GM12878 (cell line): ENCODE measurements at regions not wholly inside any gene's neighbourhood (a gene's known extent, or its start where the extent isn't known, plus 50 kb on each side); places are given as distances from the start of the nearest gene placed in this dataset.

Experiments
- CREM ChIP-seq: IDR thresholded peaks from 2 replicates; pipeline ENCODE4 v1.6.1; 2014; ENCODE audit warnings: antibody characterized with exemption, low read depth
- JUNB ChIP-seq: IDR thresholded peaks from 2 replicates; pipeline ENCODE4 v1.6.1; 2016; ENCODE audit warnings: antibody characterized with exemption, mild to moderate bottlenecking
- NFYB ChIP-seq: IDR thresholded peaks from 2 replicates; pipeline ENCODE4 v1.6.1; 2011; ENCODE audit warnings: low read depth, mild to moderate bottlenecking, low read length, improper control_type of control experiment, moderate library complexity; ENCODE audit not compliant: insufficient read depth
- NR2F1 ChIP-seq: fragments of 450-650 bp; conservative IDR thresholded peaks from 2 replicates; pipeline ENCODE4 v1.6.1; 2017; ENCODE audit warnings: mild to moderate bottlenecking
- POLR2AphosphoS5 ChIP-seq: IDR thresholded peaks from 2 replicates; pipeline ENCODE4 v1.6.1; 2011; ENCODE audit warnings: mild to moderate bottlenecking, low read length, inconsistent platforms
- RFX5 ChIP-seq: IDR thresholded peaks from 2 replicates; pipeline ENCODE4 v1.6.1; 2011; ENCODE audit warnings: low read depth, low read length, improper control_type of control experiment
- SUZ12 ChIP-seq: fragments of 200-600 bp; sonication (generic); IDR thresholded peaks from one replicate; pipeline ENCODE4 v1.6.1; 2018; ENCODE audit warnings: antibody characterized with exemption, mild to moderate bottlenecking; ENCODE audit not compliant: unreplicated experiment
- ZNF24 ChIP-seq: fragments of 450-650 bp; IDR thresholded peaks from 2 replicates; pipeline ENCODE4 v1.6.1; 2017; ENCODE audit warnings: antibody characterized with exemption, mild to moderate bottlenecking
- ZNF274 ChIP-seq: IDR thresholded peaks from one replicate; pipeline ENCODE4 v1.8.0; 2011; ENCODE audit not compliant: insufficient read length, insufficient read depth
- TF ChIP-seq, protein P1 (sequence below): IDR thresholded peaks from 2 replicates; pipeline ENCODE4 v1.6.1; 2012; ENCODE audit warnings: mild to moderate bottlenecking, low read depth, low read length
- TF ChIP-seq, protein P2 (sequence below), 3 experiments: IDR thresholded peaks in 2 of 3; conservative IDR thresholded peaks in 1 of 3; 2 replicates each; pipeline ENCODE4 v1.5.1; 2011; ENCODE audit warnings: low read depth in 3 of 3, low read length in 3 of 3, mild to moderate bottlenecking in 3 of 3, control low read depth in 2 of 3, moderate library complexity in 2 of 3, inconsistent platforms in 1 of 3, mixed read lengths in 1 of 3; ENCODE audit not compliant: control insufficient read depth in 2 of 3, insufficient read depth in 1 of 3; ENCODE audit errors: extremely low read depth in 1 of 3

DNA sequence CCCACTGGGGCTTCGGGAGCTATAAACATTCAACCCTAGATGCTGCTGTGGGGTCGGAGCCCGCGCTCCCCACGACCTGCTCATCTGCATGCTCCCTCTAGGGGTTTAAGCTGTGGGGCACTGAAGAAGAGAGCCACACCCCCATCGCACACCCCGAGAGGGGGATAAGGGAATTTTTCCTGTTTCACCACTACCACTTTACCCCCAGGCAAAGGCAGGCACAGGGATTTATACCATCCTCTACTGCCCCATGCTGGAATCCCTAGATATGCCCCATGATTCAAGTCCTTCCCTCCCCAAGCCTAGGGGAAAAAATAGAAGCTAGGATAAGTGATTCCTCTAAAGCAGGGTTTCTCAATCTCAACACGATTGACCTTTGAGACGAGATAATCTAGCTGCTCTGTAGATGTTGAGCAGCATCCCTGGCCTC, 59.9 kb upstream of the CCDC60 start:
- TF ChIP-seq SUZ12 (no peak), POLR2AphosphoS5 (no peak), ZNF274 (no peak), NR2F1 (no peak), JUNB (no peak), ZNF24 (no peak), CREM (no peak), RFX5 (no peak), NFYB (no peak)
- TF ChIP-seq, protein P1, sequence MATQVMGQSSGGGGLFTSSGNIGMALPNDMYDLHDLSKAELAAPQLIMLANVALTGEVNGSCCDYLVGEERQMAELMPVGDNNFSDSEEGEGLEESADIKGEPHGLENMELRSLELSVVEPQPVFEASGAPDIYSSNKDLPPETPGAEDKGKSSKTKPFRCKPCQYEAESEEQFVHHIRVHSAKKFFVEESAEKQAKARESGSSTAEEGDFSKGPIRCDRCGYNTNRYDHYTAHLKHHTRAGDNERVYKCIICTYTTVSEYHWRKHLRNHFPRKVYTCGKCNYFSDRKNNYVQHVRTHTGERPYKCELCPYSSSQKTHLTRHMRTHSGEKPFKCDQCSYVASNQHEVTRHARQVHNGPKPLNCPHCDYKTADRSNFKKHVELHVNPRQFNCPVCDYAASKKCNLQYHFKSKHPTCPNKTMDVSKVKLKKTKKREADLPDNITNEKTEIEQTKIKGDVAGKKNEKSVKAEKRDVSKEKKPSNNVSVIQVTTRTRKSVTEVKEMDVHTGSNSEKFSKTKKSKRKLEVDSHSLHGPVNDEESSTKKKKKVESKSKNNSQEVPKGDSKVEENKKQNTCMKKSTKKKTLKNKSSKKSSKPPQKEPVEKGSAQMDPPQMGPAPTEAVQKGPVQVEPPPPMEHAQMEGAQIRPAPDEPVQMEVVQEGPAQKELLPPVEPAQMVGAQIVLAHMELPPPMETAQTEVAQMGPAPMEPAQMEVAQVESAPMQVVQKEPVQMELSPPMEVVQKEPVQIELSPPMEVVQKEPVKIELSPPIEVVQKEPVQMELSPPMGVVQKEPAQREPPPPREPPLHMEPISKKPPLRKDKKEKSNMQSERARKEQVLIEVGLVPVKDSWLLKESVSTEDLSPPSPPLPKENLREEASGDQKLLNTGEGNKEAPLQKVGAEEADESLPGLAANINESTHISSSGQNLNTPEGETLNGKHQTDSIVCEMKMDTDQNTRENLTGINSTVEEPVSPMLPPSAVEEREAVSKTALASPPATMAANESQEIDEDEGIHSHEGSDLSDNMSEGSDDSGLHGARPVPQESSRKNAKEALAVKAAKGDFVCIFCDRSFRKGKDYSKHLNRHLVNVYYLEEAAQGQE, result no peak
- TF ChIP-seq, protein P2, sequence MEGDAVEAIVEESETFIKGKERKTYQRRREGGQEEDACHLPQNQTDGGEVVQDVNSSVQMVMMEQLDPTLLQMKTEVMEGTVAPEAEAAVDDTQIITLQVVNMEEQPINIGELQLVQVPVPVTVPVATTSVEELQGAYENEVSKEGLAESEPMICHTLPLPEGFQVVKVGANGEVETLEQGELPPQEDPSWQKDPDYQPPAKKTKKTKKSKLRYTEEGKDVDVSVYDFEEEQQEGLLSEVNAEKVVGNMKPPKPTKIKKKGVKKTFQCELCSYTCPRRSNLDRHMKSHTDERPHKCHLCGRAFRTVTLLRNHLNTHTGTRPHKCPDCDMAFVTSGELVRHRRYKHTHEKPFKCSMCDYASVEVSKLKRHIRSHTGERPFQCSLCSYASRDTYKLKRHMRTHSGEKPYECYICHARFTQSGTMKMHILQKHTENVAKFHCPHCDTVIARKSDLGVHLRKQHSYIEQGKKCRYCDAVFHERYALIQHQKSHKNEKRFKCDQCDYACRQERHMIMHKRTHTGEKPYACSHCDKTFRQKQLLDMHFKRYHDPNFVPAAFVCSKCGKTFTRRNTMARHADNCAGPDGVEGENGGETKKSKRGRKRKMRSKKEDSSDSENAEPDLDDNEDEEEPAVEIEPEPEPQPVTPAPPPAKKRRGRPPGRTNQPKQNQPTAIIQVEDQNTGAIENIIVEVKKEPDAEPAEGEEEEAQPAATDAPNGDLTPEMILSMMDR (IDR thresholded peaks at IDR 0.05 in 2 of 3, conservative IDR thresholded peaks at IDR 0.05 in 1 of 3; ENCODE audit: control insufficient read depth in 2 of 3, extremely low read depth in 1 of 3, insufficient read depth in 1 of 3, low read depth in 3 of 3, low read length in 3 of 3), result no peak
